Testis (tissue), 2 donors: ENCODE measurements at regions not wholly inside any gene's neighbourhood (a gene's known extent, or its start where the extent isn't known, plus 50 kb on each side); places are given as distances from the start of the nearest gene placed in this dataset.

Experiments used
- CTCF ChIP-seq, 3 experiments: fragments of 450-650 bp in 2 of 3; fragments of 200-600 bp in 1 of 3; sonication (generic) in 1 of 3; IDR thresholded peaks; one replicate each; pipeline ENCODE4 v1.5.1; 2016 to 2019; ENCODE audit warnings: antibody characterized with exemption in 3 of 3, mild to moderate bottlenecking in 2 of 3, moderate library complexity in 1 of 3
- POLR2A ChIP-seq: fragments of 450-650 bp; IDR thresholded peaks from one replicate; pipeline ENCODE4 v1.6.1; 2017; ENCODE audit warnings: antibody characterized with exemption, mild to moderate bottlenecking, moderate library complexity

- TF ChIP-seq CTCF (IDR thresholded peaks at IDR 0.05) (no peak), POLR2A (no peak)
Measured at GRCh38 chr7:115709664-115710063, 320.9 kb downstream of the TFEC start.
